ENCODE measurements at regions not wholly inside any gene's neighbourhood (a gene's known extent, or its start where the extent isn't known, plus 50 kb on each side); places are given as distances from the start of the nearest gene placed in this dataset.

DNA sequence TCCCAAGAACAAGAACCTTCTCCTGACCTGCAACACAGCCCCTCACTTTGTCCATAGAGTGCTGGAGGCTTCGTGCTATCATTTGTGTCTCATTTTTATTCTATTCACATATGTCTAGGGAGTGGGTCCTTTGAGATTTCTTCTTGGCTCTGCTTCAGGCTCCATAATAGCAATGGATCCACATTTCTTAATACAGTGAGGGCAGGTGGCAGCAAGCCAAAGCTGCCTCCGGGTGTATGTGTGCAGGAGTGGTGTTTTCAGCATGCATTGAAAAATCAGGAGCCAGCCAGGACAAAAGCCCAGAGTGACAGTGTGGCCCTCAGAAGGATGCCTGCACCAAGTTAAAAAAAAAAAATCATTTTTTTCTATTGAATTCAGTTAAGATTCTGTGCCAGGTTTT lies 115.1 kb upstream of the PELI1 start:
- TF ChIP-seq TSHZ2 (CRISPR knock-in tag; IDR thresholded peaks at IDR 0.05) (no peak), ZNF565 (CRISPR knock-in tag; conservative IDR thresholded peaks at IDR 0.05; ENCODE audit: low read depth) (no peak), PATZ1 (CRISPR knock-in tag; IDR thresholded peaks at IDR 0.05; ENCODE audit: borderline replicate concordance) (no peak), PPARA (CRISPR knock-in tag; IDR thresholded peaks at IDR 0.05; ENCODE audit: borderline replicate concordance) (no peak), ESRRG (CRISPR knock-in tag; IDR thresholded peaks at IDR 0.05) (no peak), ARNTL (CRISPR knock-in tag; IDR thresholded peaks at IDR 0.05; ENCODE audit: borderline replicate concordance, low read depth) (no peak), ZC3H10 (CRISPR knock-in tag; IDR thresholded peaks at IDR 0.05) (no peak), ZNF8 (CRISPR knock-in tag; IDR thresholded peaks at IDR 0.05) (no peak), ZFP3 (CRISPR knock-in tag; IDR thresholded peaks at IDR 0.05) (no peak), CSRNP3 (CRISPR knock-in tag; IDR thresholded peaks at IDR 0.05) (no peak), BACH2 (CRISPR knock-in tag; IDR thresholded peaks at IDR 0.05; ENCODE audit: borderline replicate concordance) (no peak)
- TF ChIP-seq, protein P1, sequence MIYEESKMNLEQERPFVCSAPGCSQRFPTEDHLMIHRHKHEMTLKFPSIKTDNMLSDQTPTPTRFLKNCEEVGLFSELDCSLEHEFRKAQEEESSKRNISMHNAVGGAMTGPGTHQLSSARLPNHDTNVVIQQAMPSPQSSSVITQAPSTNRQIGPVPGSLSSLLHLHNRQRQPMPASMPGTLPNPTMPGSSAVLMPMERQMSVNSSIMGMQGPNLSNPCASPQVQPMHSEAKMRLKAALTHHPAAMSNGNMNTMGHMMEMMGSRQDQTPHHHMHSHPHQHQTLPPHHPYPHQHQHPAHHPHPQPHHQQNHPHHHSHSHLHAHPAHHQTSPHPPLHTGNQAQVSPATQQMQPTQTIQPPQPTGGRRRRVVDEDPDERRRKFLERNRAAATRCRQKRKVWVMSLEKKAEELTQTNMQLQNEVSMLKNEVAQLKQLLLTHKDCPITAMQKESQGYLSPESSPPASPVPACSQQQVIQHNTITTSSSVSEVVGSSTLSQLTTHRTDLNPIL (CRISPR knock-in tag; IDR thresholded peaks at IDR 0.05; ENCODE audit: low read depth) = no peak

Measured in SK-N-SH treated with all-trans-retinoic acid at 6 μM for 48 hours (cell line).